GM21515 (cell line): ENCODE measurements at regions not wholly inside any gene's neighbourhood (a gene's known extent, or its start where the extent isn't known, plus 50 kb on each side); places are given as distances from the start of the nearest gene placed in this dataset.
A peak's percentile ranks its signal among the peaks of the same experiment; 100 is the strongest.
"Not testable (repeated sequence)": the region's sequence is repeated elsewhere in the genome, so short reads cannot be mapped to it uniquely, and the experiment has no call there.

Source experiments
- ATAC-seq: cut with Tn5 transposase; IDR thresholded peaks from one replicate; pipeline ENCODE4 v1.9.1; 2021; ENCODE audit not compliant: unreplicated experiment

GRCh38 chr6:84581494-84582259, 182.7 kb downstream of the TBX18 start:
- ATAC-seq = no peak

- no peak for ATAC-seq
Measured at GRCh38 chr6:84579404-84579803, 185.0 kb downstream of the TBX18 start.

DNA sequence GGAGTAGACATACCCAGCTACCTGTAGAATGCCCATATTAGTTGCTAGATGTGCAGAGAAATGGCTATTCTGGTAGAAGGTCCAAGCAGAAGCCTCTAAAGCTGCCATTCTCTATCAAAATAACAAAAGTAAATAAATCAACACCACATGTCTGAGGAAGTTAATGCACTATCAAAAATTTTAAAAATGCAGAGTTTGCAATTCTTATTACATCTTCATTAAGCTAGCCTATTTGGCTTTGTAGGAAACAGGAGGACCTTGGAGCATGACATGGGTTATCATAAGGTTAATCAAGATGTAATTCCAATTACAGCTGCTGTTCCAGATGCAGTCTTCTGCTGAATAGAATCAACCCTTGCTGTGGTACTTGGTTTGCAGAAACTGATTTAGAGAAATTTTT, 188.4 kb downstream of the TBX18 start:
- no peak for ATAC-seq

DNA sequence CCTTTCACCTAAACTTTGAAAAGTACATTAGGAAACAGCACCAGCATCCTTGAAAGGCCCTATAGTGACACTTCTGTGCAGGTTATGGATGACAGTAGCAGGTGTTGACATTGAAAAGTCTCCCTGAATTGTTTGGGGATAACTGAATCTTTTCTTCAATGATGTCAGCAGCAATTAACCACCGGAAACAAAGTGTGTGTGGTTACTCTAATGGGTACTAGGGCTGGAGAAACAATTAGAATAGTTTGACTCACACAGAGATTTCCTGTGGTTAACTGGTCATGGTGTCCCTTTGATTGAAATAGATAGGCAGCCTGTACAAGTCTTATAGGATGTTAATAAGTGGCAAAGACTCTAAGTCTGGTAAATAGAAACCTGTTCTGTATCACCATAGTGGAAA, 189.1 kb downstream of the TBX18 start:
- peak; percentile 91 for ATAC-seq

GRCh38 chr6:84569882-84570281, 194.5 kb downstream of the TBX18 start:
- no peak for ATAC-seq

- ATAC-seq = no peak
Measured at GRCh38 chr6:84568971-84569370, 195.4 kb downstream of the TBX18 start.

DNA sequence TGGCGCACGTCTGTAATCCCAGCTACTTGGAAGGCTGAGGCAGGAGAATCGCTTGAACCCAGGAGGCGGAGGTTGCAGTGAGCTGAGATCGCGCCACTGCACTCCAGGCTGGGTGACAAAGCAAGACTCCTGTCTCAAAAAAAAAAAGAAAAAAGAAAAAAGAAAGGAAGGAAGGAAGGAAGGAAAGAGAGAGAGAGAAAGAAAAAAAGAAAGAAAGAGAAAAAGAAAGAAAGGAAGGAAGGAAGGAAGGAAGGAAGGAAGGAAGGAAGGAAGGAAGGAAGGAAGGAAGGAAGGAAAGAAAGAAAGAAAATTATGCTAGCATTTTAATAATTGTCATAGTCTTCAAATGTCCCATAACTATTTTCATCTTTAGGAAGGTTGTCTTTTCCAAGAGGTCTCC, 198.7 kb downstream of the TBX18 start:
- not testable (repeated sequence) for ATAC-seq

DNA sequence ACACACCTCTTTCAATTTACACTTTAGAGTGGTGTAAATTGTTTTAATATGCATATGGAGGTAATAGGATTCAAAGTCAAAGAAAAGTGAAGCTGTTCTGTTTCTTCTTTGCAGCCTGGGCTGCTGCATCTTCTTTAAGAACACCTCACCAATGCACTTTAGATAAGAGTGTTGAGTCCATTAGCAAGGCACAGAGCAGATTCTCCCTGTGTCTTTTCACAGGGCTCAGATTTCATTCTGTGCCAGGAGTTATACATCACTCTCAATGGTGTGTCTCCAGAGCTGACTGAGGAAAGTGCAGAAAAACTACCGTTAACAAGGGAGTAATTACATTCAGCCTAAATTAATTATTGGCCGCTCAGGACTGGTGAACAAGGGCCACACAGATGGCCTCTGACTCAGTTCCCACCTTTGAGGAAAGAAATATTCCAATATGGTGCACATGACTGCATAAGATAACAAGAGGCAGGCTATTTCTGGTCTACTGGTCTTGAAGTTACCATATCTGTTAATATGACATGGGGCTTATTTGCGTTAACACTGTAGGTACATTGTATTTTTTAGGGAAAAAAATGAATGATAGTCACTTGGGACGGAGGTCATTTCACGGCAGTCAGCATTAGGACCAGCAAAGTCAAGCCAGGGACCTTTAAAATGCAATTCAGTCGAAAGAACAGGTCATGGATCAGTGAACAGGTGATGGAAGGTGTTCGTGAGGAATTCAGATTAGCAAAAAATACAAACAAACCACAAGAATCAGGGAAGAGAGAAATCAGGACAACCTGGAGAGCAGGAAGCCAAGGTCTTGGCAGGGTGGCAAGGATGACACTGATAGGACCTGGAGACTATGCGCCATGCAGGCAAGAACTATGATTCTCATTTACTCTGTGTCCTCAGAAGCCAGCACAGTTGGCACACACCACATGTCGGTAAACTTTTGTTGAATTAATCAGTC, 203.7 kb downstream of the TBX18 start:
- no peak for ATAC-seq

- ATAC-seq = no peak
Measured at GRCh38 chr6:84556541-84557335, 207.7 kb downstream of the TBX18 start.

GRCh38 chr6:84554706-84555105, 209.7 kb downstream of the TBX18 start:
- no peak for ATAC-seq

DNA sequence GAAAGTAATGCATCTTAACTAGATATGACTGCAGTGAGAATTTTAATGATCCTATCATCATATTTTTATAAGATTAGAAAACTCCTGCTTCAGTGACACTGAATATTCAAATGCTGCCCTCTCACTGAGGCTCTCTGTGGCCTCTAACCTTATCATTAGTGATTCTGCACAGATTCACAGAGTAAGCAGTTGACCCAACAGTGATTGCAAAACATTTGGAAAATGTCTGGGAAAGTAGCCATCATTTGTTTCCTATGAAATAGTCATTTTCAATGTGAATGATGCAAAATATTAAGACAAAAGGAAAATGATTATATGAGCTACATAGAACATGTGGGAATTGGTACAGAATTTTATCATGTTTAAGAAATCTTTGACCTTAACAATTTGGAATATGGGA, 210.3 kb downstream of the TBX18 start:
- no peak for ATAC-seq

DNA sequence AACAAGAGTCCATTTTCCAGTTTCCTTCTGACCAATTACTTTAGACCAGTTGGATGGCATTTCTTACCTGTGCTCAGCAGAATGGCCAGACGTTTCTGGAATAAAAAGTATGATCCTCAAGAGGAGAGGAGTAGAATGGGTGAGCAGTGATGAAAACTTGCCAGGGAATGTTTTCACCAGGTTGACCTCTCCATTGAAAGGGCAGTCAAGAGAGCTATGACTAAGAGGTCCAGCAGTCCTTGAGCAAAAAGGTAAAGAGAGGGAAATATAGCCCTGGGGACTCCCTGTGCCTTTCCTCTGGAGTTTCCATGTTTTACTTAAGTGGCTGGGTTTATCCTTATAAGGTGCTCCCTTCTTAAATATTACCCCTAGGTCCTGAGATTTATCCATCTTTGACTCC, 210.9 kb downstream of the TBX18 start:
- no peak for ATAC-seq

DNA sequence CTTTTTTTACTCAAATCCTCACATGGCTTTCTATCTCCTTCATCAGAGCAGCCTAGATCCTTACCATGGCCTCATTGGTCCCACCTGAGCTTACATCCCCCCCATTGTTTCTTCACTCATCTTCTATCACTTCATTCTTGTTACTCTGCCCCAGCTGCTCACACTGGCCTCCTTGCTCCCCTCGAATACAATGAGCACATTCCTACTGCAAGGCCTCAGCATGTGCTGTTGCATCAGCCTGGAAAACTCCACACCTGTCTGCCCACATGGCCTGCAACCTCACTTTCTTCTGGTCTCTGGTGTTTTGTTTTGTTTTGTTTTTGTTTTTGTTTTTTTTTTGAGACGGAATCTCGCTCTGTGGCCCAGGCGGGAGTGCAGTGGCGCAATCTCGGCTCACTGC, 212.6 kb downstream of the TBX18 start:
- no peak for ATAC-seq

DNA sequence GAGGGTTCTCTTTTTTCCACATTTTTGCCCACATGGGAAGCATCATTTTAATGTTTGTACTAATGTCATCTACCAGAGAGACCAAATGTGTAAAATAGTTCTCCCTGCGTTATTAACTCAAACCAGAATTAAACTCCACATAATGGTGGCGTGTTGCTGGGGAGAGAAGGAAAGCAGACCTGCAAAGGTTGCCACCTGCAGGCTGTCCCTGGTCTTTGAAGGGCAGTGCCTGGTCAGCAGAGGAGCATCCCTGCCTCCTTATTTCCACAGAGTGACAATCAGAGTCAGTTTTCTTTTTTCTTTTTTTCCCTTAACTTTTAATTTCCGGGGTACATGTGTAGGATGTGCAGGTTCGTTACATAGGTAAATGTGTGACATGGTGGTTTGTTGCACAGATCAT, 214.5 kb downstream of the TBX18 start:
- ATAC-seq = no peak

DNA sequence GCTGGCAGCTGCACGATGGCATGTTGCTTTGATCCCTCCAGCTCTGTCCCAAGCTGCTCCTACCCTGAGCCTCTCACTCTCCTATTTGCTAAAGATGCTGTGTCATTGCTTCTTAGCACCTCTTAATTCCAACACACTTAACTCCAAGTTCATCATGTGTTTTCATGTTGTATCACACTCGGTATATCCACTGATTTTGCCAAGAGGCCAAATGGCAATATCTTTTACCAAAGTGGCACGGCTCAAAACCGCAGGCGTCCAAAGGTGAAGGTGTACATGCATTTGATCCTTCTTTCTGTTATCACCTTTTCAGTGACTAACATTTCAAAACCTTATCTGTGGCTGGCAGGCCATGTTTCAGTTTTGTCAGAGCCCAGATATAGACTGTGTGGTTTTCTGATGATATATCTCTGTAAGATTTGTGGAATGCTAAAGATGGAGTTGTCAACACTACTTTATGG, 217.0 kb downstream of the TBX18 start:
- no peak for ATAC-seq

DNA sequence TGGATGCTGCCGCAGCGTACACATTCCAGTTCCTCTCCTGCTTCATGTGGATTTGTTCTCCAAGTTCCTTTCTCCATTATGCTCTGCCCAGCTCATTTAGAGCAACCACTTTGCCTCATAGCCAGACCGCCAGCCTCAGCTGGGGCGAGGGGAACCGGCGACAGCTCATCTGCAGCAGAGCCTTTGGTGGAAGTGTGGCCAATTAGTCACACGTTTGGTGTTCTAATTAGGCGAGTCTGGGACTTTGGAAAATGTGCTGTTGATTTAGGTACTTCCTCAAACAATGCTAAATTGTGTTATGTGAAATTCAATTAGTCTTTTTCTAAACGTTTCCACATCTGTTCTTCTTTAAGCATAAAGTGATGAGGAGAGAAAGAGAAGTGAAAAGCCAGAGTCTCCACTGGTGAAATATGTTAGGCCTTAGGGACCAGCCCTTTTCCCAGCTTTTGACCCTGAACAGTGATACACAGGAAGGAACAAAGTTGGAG, 217.9 kb downstream of the TBX18 start:
- ATAC-seq = no peak

- no peak for ATAC-seq
Measured at GRCh38 chr6:84539122-84539856, 225.1 kb downstream of the TBX18 start.

GRCh38 chr6:84536885-84537638, 227.3 kb downstream of the TBX18 start:
- no peak for ATAC-seq

GRCh38 chr6:84528201-84528600, 236.2 kb downstream of the TBX18 start:
- no peak for ATAC-seq

GRCh38 chr6:84526631-84527030, 237.8 kb downstream of the TBX18 start:
- ATAC-seq = no peak
